DMS79 treated with DMSO at 0.1 percent for 48 hours (cell line): ENCODE measurements at regions not wholly inside any gene's neighbourhood (a gene's known extent, or its start where the extent isn't known, plus 50 kb on each side); places are given as distances from the start of the nearest gene placed in this dataset.

ENCODE experiments used
- DNase-seq: peaks from one replicate; lab custom pipeline; 2025; lab: John Stamatoyannopoulos, UW

- no peak for DNase-seq
Observed at GRCh38 chrX:106499473-106499872, 112.3 kb upstream of the RADX start.

- no peak for DNase-seq
Observed at GRCh38 chrX:106510713-106511403, 100.9 kb upstream of the RADX start.
